ENCODE measurements at regions not wholly inside any gene's neighbourhood (a gene's known extent, or its start where the extent isn't known, plus 50 kb on each side); places are given as distances from the start of the nearest gene placed in this dataset.

DNA sequence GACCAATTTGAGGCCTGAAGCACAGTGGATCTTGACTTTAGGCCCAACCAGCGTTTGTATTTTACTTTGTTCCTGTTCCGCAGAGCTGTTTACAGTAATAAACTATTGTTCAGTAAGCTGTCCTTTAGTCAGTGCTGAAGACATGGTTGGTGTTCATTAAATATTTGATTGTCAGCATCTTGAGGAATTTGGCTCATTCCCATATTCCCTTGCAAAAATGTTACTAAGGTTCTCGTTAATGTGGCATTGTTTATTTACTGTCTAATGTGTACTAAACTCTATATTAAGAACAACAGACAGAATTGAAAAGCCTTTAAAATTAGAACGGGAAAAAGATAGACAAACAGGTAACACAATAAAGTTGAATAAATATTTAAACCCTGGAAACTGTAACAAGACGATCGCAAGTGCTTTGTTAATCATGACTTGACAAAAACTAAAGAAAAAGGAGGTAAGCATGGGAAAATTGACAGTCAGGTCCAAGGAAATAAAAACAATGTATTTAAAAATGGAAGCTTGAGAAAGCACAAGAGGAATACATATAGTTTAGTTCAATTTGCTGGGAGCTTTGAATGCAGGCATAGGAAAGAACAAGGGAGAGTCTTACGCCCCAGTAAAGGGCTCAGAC is 1060.8 kb upstream of the CRIM1 start:
- Histone ChIP-seq H3K79me2 (replicated peaks; ENCODE audit: insufficient read depth, low read length) (no peaks in the 10 kb centered on the region), H3K27me3 (ENCODE audit: insufficient read depth, low read depth, low read length) (no peaks in the 10 kb centered on the region), H3K4me3 (ENCODE audit: low read length) (no peak overlapping the region), H3K9ac (ENCODE audit: low read length) (no peak overlapping the region), H4K20me1 (ENCODE audit: insufficient read depth) (no peaks in the 10 kb centered on the region), H3K36me3 (ENCODE audit: insufficient read depth, low read length) (no peaks in the 10 kb centered on the region), H2AFZ (ENCODE audit: low read depth, low read length) (no peak overlapping the region), H3K4me2 (ENCODE audit: low read length) (no peak overlapping the region), H3K9me3 (ENCODE audit: low read length) (no peaks in the 10 kb centered on the region), H3K9me2 (ENCODE audit: insufficient read depth, low read length) (no peaks in the 10 kb centered on the region), H3K27ac (ENCODE audit: low read length) (no peak overlapping the region), H3F3A (ENCODE audit: insufficient read depth, low read length, poor library complexity, severe bottlenecking) (no peaks in the 10 kb centered on the region)
- TF ChIP-seq, protein P1, sequence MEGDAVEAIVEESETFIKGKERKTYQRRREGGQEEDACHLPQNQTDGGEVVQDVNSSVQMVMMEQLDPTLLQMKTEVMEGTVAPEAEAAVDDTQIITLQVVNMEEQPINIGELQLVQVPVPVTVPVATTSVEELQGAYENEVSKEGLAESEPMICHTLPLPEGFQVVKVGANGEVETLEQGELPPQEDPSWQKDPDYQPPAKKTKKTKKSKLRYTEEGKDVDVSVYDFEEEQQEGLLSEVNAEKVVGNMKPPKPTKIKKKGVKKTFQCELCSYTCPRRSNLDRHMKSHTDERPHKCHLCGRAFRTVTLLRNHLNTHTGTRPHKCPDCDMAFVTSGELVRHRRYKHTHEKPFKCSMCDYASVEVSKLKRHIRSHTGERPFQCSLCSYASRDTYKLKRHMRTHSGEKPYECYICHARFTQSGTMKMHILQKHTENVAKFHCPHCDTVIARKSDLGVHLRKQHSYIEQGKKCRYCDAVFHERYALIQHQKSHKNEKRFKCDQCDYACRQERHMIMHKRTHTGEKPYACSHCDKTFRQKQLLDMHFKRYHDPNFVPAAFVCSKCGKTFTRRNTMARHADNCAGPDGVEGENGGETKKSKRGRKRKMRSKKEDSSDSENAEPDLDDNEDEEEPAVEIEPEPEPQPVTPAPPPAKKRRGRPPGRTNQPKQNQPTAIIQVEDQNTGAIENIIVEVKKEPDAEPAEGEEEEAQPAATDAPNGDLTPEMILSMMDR (IDR thresholded peaks at IDR 0.05; ENCODE audit: poor library complexity, severe bottlenecking): no peak
- TF ChIP-seq EP300 (conservative IDR thresholded peaks at IDR 0.05; ENCODE audit: poor library complexity, severe bottlenecking) (no peak), MXI1 (conservative IDR thresholded peaks at IDR 0.05; ENCODE audit: poor library complexity, severe bottlenecking) (no peak), RAD21 (conservative IDR thresholded peaks at IDR 0.05) (no peak), POLR2AphosphoS5 (IDR thresholded peaks at IDR 0.05) (no peak), TAF1 (IDR thresholded peaks at IDR 0.05; ENCODE audit: low read depth) (no peak), EZH2 (IDR thresholded peaks at IDR 0.05; ENCODE audit: borderline replicate concordance, insufficient read depth, low read length, poor library complexity, severe bottlenecking) (no peak), SMC3 (conservative IDR thresholded peaks at IDR 0.05; ENCODE audit: poor library complexity) (no peak)
- TF ChIP-seq, protein P2, sequence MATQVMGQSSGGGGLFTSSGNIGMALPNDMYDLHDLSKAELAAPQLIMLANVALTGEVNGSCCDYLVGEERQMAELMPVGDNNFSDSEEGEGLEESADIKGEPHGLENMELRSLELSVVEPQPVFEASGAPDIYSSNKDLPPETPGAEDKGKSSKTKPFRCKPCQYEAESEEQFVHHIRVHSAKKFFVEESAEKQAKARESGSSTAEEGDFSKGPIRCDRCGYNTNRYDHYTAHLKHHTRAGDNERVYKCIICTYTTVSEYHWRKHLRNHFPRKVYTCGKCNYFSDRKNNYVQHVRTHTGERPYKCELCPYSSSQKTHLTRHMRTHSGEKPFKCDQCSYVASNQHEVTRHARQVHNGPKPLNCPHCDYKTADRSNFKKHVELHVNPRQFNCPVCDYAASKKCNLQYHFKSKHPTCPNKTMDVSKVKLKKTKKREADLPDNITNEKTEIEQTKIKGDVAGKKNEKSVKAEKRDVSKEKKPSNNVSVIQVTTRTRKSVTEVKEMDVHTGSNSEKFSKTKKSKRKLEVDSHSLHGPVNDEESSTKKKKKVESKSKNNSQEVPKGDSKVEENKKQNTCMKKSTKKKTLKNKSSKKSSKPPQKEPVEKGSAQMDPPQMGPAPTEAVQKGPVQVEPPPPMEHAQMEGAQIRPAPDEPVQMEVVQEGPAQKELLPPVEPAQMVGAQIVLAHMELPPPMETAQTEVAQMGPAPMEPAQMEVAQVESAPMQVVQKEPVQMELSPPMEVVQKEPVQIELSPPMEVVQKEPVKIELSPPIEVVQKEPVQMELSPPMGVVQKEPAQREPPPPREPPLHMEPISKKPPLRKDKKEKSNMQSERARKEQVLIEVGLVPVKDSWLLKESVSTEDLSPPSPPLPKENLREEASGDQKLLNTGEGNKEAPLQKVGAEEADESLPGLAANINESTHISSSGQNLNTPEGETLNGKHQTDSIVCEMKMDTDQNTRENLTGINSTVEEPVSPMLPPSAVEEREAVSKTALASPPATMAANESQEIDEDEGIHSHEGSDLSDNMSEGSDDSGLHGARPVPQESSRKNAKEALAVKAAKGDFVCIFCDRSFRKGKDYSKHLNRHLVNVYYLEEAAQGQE (IDR thresholded peaks at IDR 0.05; ENCODE audit: borderline replicate concordance): no peak

DNA sequence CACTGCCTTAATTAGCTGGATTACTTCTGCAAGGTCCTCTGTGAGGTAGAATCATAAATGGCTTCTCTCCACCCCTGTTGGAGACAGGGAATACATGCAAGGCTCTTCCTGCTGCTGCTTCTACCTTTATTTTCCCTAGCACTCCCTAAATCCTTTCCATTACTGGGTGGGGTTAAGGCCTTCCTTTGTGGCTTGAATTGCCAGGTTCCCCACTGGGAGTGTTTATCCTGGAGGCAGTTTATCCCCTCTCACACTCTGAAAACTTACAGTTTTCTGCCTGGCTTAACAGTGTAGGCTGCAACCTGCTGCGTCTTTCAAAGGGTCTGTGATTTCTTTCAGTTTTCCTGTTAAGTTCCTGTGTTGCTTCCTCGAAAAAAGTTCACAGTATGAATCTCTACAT is 1062.3 kb upstream of the CRIM1 start:
- Histone ChIP-seq H2AFZ (ENCODE audit: low read depth, low read length) (no peak overlapping the region), H3K36me3 (ENCODE audit: insufficient read depth, low read length) (no peaks in the 10 kb centered on the region), H3K9ac (ENCODE audit: low read length) (no peak overlapping the region), H3K9me3 (ENCODE audit: low read length) (no peaks in the 10 kb centered on the region), H3K9me2 (ENCODE audit: insufficient read depth, low read length) (no peaks in the 10 kb centered on the region), H3K27ac (ENCODE audit: low read length) (no peak overlapping the region), H3K4me3 (ENCODE audit: low read length) (no peak overlapping the region), H3K27me3 (ENCODE audit: insufficient read depth, low read depth, low read length) (no peaks in the 10 kb centered on the region), H3K79me2 (replicated peaks; ENCODE audit: insufficient read depth, low read length) (no peaks in the 10 kb centered on the region), H3F3A (ENCODE audit: insufficient read depth, low read length, poor library complexity, severe bottlenecking) (no peaks in the 10 kb centered on the region), H4K20me1 (ENCODE audit: insufficient read depth) (no peaks in the 10 kb centered on the region), H3K4me2 (ENCODE audit: low read length) (no peak overlapping the region)
- TF ChIP-seq, protein P1 (IDR thresholded peaks at IDR 0.05; ENCODE audit: poor library complexity, severe bottlenecking): no peak
- TF ChIP-seq TAF1 (IDR thresholded peaks at IDR 0.05; ENCODE audit: low read depth) (no peak), POLR2AphosphoS5 (IDR thresholded peaks at IDR 0.05) (no peak), EZH2 (IDR thresholded peaks at IDR 0.05; ENCODE audit: borderline replicate concordance, insufficient read depth, low read length, poor library complexity, severe bottlenecking) (no peak), RAD21 (conservative IDR thresholded peaks at IDR 0.05) (no peak), MXI1 (conservative IDR thresholded peaks at IDR 0.05; ENCODE audit: poor library complexity, severe bottlenecking) (no peak), EP300 (conservative IDR thresholded peaks at IDR 0.05; ENCODE audit: poor library complexity, severe bottlenecking) (no peak), SMC3 (conservative IDR thresholded peaks at IDR 0.05; ENCODE audit: poor library complexity) (no peak)
- TF ChIP-seq, protein P2 (IDR thresholded peaks at IDR 0.05; ENCODE audit: borderline replicate concordance): no peak
